ENCODE measurements at regions not wholly inside any gene's neighbourhood (a gene's known extent, or its start where the extent isn't known, plus 50 kb on each side); places are given as distances from the start of the nearest gene placed in this dataset.

- peaks cover 2% of the 10 kb centered on the region for H3K9me3 ChIP-seq (ENCODE audit: severe bottlenecking)
- no peak overlapping the region for H3K4me3 ChIP-seq (ENCODE audit: low read depth, low read length)
- H3K27me3 ChIP-seq (ENCODE audit: insufficient read depth, low read depth, severe bottlenecking): peaks cover 94% of the 10 kb centered on the region
- no peak overlapping the region for H3K27ac ChIP-seq
- no peak for DNase-seq
- TF ChIP-seq, protein P1, sequence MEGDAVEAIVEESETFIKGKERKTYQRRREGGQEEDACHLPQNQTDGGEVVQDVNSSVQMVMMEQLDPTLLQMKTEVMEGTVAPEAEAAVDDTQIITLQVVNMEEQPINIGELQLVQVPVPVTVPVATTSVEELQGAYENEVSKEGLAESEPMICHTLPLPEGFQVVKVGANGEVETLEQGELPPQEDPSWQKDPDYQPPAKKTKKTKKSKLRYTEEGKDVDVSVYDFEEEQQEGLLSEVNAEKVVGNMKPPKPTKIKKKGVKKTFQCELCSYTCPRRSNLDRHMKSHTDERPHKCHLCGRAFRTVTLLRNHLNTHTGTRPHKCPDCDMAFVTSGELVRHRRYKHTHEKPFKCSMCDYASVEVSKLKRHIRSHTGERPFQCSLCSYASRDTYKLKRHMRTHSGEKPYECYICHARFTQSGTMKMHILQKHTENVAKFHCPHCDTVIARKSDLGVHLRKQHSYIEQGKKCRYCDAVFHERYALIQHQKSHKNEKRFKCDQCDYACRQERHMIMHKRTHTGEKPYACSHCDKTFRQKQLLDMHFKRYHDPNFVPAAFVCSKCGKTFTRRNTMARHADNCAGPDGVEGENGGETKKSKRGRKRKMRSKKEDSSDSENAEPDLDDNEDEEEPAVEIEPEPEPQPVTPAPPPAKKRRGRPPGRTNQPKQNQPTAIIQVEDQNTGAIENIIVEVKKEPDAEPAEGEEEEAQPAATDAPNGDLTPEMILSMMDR (IDR thresholded peaks at IDR 0.05; ENCODE audit: low read depth, low read length): no peak
- no peaks in the 10 kb centered on the region for H3K36me3 ChIP-seq
Measured at GRCh38 chr7:155922067-155922816, 110.0 kb upstream of the SHH start.

DNA sequence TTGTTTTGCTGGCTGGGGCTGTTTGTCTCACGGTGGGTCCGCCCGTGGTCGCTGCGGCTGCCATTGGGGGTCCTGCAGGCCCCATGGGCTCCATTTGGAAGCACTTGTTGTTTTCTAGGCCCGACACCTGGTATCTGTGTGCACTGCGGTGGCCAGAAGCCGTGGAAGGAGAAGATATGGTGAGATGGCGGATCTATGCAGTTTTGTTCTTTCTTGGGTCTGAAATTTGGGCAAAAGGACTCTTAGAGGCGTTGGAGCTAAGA is 109.5 kb upstream of the SHH start:
- no peak overlapping the region for H3K4me3 ChIP-seq (ENCODE audit: low read depth, low read length)
- no peak overlapping the region for H3K27ac ChIP-seq
- TF ChIP-seq, protein P1 (IDR thresholded peaks at IDR 0.05; ENCODE audit: low read depth, low read length): no peak
- H3K9me3 ChIP-seq (ENCODE audit: severe bottlenecking): peaks cover 2% of the 10 kb centered on the region
- H3K27me3 ChIP-seq (ENCODE audit: insufficient read depth, low read depth, severe bottlenecking): peaks cover 94% of the 10 kb centered on the region
- no peaks in the 10 kb centered on the region for H3K36me3 ChIP-seq
- DNase-seq: no peak

DNA sequence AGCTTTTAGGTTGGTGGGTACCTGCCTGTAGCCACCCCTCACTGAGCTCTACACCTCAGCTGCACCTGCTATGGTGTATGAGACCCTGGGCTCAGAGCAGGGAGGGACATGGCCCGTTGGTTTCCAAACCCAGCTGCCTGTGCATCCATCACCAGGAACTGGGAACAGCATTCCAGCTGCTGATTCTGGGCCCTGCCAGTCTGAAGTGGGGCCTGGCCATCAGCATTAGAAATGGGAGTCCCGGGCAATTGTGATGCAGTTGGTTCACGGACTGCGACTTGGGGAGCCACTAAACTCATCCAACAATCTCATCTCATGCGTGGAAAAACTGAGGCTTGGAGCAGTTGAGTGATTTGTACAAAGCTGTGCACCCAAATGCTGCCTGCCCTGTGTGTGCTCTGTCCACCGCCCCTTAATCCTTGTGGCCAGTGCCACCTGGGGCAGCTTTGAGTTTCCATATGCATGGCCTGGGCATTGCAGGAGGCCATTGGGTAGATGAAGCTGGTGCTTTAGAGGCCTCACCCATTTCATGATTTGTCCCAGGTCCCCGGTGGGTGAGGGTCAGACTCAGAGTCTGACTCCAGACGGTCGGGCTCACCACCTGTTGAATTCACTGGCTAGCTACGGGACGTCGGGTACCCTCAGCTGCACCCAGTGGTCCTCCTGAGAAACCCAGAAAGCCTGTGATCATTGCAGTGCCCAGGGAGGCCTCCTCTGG is 109.0 kb upstream of the SHH start:
- no peaks in the 10 kb centered on the region for H3K36me3 ChIP-seq
- no peak overlapping the region for H3K4me3 ChIP-seq (ENCODE audit: low read depth, low read length)
- TF ChIP-seq, protein P1 (IDR thresholded peaks at IDR 0.05; ENCODE audit: low read depth, low read length): no peak
- no peak overlapping the region for H3K27ac ChIP-seq
- H3K9me3 ChIP-seq (ENCODE audit: severe bottlenecking): peaks cover 2% of the 10 kb centered on the region
- no peak for DNase-seq
- peaks cover 92% of the 10 kb centered on the region for H3K27me3 ChIP-seq (ENCODE audit: insufficient read depth, low read depth, severe bottlenecking)

DNA sequence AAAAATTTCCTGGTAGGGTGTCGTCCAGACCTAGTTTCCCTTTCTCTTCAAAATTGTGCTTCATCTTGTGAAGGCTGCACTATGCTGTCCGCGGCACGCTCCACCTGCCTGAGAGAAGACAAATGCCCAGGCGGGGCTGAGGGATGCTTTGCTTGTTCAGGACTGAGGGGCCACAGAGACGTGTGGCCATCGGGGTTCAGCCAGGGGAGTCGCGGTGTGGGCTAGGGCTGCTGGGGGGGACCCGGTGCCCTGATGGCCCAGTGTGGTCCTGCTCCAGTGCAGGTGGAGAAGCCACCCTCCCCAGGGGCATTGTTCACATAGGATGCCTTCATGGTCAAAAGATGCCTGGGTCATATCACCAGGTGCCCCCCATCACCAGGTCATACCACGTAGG is 107.8 kb upstream of the SHH start:
- no peaks in the 10 kb centered on the region for H3K36me3 ChIP-seq
- peaks cover 2% of the 10 kb centered on the region for H3K9me3 ChIP-seq (ENCODE audit: severe bottlenecking)
- DNase-seq: no peak
- peaks cover 92% of the 10 kb centered on the region for H3K27me3 ChIP-seq (ENCODE audit: insufficient read depth, low read depth, severe bottlenecking)
- no peak overlapping the region for H3K27ac ChIP-seq
- no peak overlapping the region for H3K4me3 ChIP-seq (ENCODE audit: low read depth, low read length)
- TF ChIP-seq, protein P1 (IDR thresholded peaks at IDR 0.05; ENCODE audit: low read depth, low read length): no peak

- peaks cover 2% of the 10 kb centered on the region for H3K9me3 ChIP-seq (ENCODE audit: severe bottlenecking)
- TF ChIP-seq, protein P1 (IDR thresholded peaks at IDR 0.05; ENCODE audit: low read depth, low read length): no peak
- no peak overlapping the region for H3K4me3 ChIP-seq (ENCODE audit: low read depth, low read length)
- DNase-seq: no peak
- peaks cover 94% of the 10 kb centered on the region for H3K27me3 ChIP-seq (ENCODE audit: insufficient read depth, low read depth, severe bottlenecking)
- H3K36me3 ChIP-seq: no peaks in the 10 kb centered on the region
- H3K27ac ChIP-seq: no peak overlapping the region
Measured at GRCh38 chr7:155919391-155920067, 107.3 kb upstream of the SHH start.
